Colon (tissue), 2 donors: ENCODE measurements at regions not wholly inside any gene's neighbourhood (a gene's known extent, or its start where the extent isn't known, plus 50 kb on each side); places are given as distances from the start of the nearest gene placed in this dataset.
A peak's percentile ranks its signal among the peaks of the same experiment; 100 is the strongest.

ENCODE experiments used
- FAIRE-seq: peaks from 2 replicates; lab custom pipeline; 2012; peaks lifted over from hg19 to GRCh38; lab: Jason Lieb, UNC
- donor health status: control.
- donor health status: control.

GRCh38 chr2:56444339-56444738 lies 260.5 kb downstream of the CCDC85A start:
- FAIRE-seq, result no peak

DNA sequence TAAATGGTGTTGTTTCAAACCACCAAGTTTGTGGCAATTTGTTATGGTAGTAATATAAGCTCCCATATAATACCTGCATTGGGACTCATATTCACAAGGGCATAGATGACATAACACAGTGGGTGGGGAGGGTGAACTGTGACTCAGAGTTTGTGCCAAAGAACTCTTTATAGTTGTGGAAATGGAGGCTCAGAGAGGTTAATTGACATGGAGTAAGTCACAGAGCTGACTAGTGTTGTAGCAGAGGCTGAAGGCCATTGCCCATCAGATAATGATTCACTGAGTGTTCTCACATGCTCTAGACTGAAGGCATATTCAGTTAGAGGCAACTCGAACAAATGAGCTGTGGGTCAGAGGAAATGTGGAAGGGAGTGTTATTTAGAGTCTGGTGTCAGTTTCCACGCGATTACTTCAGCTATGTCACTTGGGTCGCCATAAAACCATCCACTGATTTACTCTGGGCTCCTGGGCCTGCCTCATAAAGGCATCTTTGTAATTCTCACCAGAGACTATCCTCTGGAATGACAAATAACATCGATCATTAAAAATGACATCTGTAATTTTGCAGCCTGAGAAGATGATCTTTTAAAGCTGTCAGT lies 264.7 kb downstream of the CCDC85A start:
- FAIRE-seq, result no peak

DNA sequence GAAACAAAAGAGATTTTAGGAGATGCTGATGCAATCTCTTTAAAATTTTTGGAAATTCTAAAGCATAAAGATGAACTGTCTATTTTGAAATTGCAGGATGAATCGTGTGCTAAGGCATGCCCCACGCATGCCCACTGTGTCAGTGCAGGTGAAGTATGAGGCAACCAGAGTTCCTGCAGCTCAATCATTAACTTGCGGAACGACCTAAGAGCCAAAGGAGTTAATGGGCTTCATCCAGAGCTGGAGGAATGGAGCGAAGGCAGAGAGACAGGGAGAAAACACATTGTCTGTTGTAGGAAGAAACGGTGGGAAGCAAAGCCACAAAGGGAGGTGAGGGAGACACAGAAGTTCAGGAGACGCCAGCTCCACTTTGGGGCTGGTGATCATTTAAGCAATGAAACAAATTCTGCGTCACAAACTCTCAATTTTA lies 265.2 kb downstream of the CCDC85A start:
- no peak for FAIRE-seq

- no peak for FAIRE-seq
Observed at GRCh38 chr2:56449449-56449860, 265.7 kb downstream of the CCDC85A start.

GRCh38 chr2:56450047-56450446 lies 266.3 kb downstream of the CCDC85A start:
- FAIRE-seq, result no peak

DNA sequence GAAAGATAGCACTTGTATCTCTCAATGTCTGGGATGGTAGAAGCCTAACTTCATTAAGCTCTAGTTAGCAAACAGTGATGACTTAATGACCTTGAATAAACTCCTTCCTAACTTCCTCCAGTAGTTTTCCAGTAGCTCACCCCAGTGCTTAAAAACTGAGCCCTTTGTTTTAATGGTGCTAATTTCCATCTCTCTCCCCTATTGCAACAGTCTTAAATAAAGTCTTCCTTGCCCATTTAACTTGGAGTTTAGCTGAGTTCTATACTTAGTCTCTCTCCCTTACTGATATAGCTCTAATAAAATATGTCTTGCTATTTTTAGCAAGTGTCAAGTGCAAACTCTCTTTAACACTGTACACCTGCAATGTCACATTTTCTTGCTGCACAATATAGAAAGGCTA lies 267.0 kb downstream of the CCDC85A start:
- FAIRE-seq, result no peak

DNA sequence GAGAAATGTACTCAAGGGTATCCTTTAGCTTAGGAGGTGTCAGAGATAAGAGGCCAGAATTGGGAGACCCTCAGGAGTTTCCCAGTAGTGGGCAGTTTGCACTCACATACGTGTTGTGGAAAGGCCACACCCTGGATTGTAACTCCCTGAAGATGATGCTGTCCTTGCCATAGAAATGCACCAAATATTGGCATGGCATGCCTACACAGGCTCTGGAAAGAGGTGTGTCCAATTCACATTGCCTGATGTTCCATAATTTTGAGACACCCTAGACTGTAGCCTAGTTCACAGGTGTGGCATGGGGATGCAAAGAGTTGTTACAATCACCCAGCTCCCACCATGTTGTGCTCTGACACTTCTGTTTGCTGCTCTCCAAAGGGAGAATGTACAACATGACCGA lies 271.9 kb downstream of the CCDC85A start:
- FAIRE-seq, result no peak

DNA sequence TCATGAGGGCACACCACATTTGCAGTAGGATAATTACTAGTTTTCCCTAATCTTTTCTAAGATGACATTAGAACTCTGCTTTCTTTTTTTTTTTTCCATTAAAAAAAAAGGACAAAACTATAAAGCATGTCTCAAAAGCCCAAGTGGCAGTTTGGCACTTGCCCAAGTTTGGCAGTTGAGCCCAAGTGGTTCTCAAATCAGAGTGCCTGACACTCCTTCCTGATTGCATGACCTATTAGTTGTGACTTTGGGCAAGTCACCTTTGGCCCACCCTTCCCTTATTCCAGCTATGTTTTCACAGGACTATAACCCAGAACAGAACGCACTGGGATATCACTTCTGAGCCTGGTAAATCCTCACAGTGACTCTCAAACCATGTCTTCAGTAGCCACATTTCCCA lies 273.0 kb downstream of the CCDC85A start:
- no peak for FAIRE-seq

DNA sequence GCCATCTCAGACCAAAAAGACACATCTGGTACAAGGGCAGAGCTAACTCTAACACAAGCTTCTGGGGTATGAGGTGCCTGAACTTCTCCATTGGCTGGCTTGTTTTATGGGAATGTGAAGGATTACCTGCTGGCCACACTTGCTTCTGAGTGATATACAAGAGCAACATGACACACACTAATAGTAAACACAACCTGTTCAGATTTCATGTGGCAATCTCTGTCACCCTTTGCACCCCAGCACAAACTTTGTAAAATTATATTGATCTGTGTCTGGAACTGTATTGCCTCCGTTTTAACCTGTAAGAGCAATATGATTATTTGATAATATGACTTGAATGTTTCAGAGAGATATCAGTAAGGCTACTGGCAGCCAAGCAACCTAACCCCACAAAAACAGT lies 276.7 kb downstream of the CCDC85A start:
- no peak for FAIRE-seq

- FAIRE-seq, result no peak
Observed at GRCh38 chr2:56464066-56464465, 280.3 kb downstream of the CCDC85A start.

GRCh38 chr2:56464613-56465012 lies 280.8 kb downstream of the CCDC85A start:
- FAIRE-seq, result no peak

GRCh38 chr2:56465491-56465890 lies 281.7 kb downstream of the CCDC85A start:
- FAIRE-seq, result no peak

DNA sequence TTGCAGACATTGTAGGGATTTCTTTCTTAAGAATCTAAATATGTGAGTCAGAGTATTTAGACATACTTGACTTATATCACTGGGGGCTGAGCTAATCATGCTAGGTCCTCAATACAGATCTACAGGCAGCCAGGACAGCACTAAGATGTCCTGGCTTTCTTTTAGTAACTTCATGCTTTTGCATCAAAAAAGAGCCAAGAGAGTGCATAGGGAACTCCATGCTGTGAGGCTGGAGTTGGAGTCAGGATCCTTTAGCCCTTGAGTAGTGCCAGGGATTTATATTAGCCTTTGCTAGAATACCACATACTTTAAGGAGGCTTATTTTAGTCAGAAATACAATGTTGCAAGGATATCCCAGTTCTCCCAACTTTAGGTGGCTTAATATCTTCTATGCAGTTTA lies 289.7 kb downstream of the CCDC85A start:
- FAIRE-seq, result no peak

GRCh38 chr2:56474412-56475158 lies 290.8 kb downstream of the CCDC85A start:
- no peak for FAIRE-seq

DNA sequence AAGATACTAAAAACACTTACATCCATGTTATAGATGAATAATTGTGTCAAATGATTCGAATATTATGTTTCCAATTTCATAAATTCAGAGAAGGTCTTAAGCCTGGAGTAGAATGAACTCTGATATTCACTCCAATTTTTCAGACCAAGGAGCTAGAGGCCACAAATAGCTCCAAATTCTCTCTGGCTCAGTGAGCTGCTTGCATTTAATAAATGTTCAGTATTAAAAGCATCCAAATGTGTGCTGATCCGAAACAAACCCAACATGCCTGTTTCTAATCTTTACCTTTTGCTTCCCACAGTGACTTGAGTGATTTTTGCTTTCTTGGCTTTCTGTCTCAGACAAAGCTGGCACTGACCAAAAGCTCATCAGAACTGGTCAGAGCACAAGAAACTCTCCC lies 291.4 kb downstream of the CCDC85A start:
- FAIRE-seq, result no peak

DNA sequence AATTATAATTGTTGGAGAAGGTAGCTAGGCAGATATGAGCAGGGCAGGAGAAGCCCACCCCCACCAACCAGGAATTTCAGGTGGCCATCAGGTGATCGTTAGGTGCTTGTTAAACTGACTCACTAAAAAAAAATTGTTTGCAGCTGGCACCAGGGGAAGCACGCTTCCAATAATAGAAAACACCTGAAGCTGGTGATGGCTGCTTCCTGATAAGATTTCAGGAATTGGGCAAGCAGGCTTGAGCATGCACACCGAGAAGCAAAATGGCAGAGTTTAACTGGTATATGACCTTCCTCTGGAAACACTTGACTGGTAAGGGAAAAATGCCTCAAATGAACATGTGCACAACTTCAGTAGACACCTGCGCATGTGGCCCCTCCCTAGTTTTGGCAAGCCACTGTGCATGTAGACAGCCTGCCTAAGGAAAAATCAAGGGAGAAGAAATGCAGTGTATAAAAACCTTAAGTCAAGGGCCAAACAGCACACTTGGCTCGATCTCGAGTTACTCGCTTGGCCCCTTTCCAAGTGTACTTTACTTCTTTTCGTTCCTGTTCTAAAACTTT lies 292.8 kb downstream of the CCDC85A start:
- no peak for FAIRE-seq

DNA sequence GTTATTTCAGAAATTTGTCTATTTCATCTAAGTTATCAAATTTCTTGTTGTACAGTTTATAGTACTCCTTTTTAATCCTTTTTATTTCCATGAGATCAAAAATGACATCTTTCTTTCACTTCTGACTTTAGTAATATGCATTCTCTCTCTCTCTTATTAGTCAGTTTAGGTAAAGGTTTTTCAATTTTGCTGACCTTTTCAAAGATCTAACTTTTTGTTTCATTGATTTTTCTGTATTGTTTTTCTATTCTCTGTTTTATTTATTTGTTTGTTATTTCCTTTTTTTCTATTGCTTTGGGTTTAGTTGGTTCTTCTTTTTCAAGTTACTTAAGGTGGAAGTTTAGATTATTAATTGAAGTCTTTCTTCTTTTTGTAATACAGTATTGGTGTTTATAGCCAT lies 294.2 kb downstream of the CCDC85A start:
- FAIRE-seq, result peak; percentile 18

GRCh38 chr2:56483081-56483480 lies 299.3 kb downstream of the CCDC85A start:
- no peak for FAIRE-seq

DNA sequence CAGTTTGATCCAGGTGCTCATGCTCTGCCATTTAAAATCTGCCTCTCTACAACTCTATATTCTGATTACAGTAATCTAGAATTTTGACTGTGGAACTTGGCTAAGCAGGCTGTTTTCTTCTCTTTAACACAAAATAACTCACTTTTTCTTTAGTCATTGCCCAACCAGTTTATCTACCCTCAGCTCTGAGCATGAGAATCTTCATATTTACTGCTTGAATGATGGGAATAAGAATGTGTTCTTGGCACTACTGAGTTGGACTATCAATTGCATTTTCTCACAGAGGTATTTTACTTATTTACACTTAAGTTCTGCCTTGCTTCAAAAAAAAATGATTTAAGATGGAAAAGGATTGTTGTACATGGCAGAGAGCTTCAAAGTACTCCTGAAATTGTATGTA lies 301.1 kb downstream of the CCDC85A start:
- no peak for FAIRE-seq

DNA sequence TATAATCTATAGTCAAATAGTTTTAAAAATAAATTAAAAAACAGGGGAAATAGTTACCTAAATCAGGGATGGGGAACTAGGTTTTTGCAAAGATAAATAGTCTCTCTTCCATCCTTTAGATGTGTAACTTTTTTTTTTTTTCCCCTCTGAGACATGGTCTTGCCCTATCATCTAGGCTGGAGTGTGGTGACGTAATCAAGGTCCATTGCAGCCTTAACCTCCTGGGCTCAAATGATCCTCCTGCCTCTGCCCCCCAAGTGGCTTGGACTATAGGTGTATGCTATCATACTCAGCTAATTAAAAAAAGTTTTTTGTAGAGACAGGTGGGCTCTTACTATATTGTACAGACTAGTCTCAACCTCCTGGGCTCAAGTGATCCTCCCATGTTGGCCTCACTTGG lies 316.5 kb downstream of the CCDC85A start:
- FAIRE-seq, result no peak

DNA sequence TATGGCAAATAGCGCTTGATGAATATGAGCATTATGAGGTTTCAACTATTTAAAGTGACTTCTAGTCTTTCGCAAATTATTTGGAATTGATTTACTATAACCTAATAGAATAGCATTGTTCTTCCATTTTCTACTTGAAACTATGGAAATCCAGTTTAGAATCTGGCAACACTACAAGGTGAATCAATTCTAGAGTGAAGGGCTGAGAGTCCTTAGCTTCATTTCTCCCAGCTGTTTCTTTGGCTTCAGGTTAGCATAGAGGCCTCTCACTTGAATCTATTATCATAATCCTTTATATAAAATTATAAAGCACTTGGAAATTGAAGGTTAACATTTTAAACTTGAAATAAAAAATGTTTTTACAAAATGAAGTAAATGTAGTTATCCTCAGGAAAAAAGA lies 318.8 kb downstream of the CCDC85A start:
- FAIRE-seq, result no peak

- no peak for FAIRE-seq
Observed at GRCh38 chr2:56505885-56506284, 322.1 kb downstream of the CCDC85A start.

DNA sequence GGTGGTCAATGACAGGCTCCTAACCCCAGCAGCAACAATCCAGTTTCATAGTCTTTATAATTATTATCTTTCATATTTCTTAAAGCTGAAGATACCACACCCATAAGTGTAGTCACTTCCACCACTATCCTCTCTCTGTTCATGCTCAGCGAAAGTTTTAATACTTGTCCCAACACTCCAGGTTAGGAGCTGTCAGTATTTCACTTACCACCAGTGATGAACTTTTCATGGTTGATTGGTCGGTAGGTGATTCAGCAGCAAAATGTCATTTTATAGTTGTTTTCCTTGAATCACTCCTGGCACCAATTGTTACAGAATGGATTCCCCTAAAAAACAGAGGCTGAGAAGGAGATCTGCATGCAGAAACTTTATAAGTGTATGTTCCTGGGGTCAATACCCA lies 324.9 kb downstream of the CCDC85A start:
- no peak for FAIRE-seq

DNA sequence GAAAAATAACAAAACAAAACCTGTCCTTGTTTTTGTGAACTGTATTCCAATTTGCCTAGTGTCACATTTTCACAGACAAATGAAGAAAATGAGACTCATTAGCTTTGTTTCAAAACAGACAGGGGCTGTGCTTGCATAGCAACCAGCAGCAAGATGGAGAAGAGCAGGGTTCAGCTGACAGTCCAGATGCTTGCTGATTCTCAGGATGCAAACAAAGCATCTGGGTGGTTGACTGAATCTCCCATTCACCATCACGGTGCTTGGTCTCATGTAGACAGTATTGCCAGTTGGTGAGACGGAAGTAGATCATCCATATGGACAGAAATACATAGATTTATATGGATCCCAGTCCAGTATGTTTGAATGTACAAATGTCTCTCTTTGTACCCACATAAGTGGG lies 326.8 kb downstream of the CCDC85A start:
- FAIRE-seq, result no peak
